Fibroblast of lung (primary cell): ENCODE measurements at regions not wholly inside any gene's neighbourhood (a gene's known extent, or its start where the extent isn't known, plus 50 kb on each side); places are given as distances from the start of the nearest gene placed in this dataset.

ENCODE experiments used
- DNase-seq, 2 donors: peaks; one replicate each; pipeline versions ENCODE4 v3.0.0 to v3.0.0-alpha.2; 2010; ENCODE audit warnings: low read depth in 2 of 2
- H2AFZ ChIP-seq: 2 replicates; pipeline ENCODE4 v1.5.1; 2012; ENCODE audit warnings: low read length, control low read depth, inconsistent platforms
- H3K27ac ChIP-seq: 2 replicates; pipeline ENCODE4 v1.5.1; 2011; ENCODE audit warnings: low read length, control low read depth; ENCODE audit not compliant: insufficient read depth
- H3K27me3 ChIP-seq: 2 replicates; pipeline ENCODE4 v1.5.1; 2011; ENCODE audit warnings: mild to moderate bottlenecking, low read length; ENCODE audit not compliant: control insufficient read depth, insufficient read depth
- H3K36me3 ChIP-seq: 2 replicates; pipeline ENCODE4 v1.5.1; 2011; ENCODE audit warnings: low read length; ENCODE audit not compliant: control insufficient read depth, insufficient read depth
- H3K4me1 ChIP-seq: 2 replicates; pipeline ENCODE4 v1.5.1; 2011; ENCODE audit warnings: low read length; ENCODE audit not compliant: control insufficient read depth, insufficient read depth; ENCODE audit errors: extremely low read depth
- H3K4me2 ChIP-seq: 2 replicates; pipeline ENCODE4 v1.5.1; 2011; ENCODE audit warnings: low read length, control low read depth; ENCODE audit not compliant: insufficient read depth; ENCODE audit errors: extremely low read depth
- H3K4me3 ChIP-seq, 4 experiments: fragments of 200-600 bp in 1 of 4; sonication (generic) in 1 of 4; replicated peaks in 1 of 4; 2 replicates each; pipeline ENCODE4 v1.5.1; 2011 to 2016; ENCODE audit warnings: low read length in 4 of 4, low read depth in 3 of 4, mild to moderate bottlenecking in 3 of 4, control low read depth in 2 of 4, inconsistent platforms in 1 of 4, mixed read lengths in 1 of 4; ENCODE audit not compliant: insufficient read depth in 1 of 4; ENCODE audit errors: control extremely low read depth in 1 of 4
- H3K79me2 ChIP-seq: 2 replicates; pipeline ENCODE4 v1.5.1; 2012; ENCODE audit warnings: mild to moderate bottlenecking, low read length, inconsistent platforms; ENCODE audit not compliant: control insufficient read depth, insufficient read depth
- H3K9ac ChIP-seq: 2 replicates; pipeline ENCODE4 v1.5.1; 2011; ENCODE audit warnings: mild to moderate bottlenecking, low read length, control low read depth; ENCODE audit not compliant: insufficient read depth
- H3K9me3 ChIP-seq: 2 replicates; pipeline ENCODE4 v1.5.1; 2012; ENCODE audit warnings: low read depth, low read length; ENCODE audit not compliant: control insufficient read depth, insufficient read depth
- H4K20me1 ChIP-seq: 2 replicates; pipeline ENCODE4 v1.5.1; 2011; ENCODE audit warnings: low read length; ENCODE audit not compliant: control insufficient read depth, insufficient read depth; ENCODE audit errors: extremely low read depth
- CTCF ChIP-seq, 2 donors: IDR thresholded peaks in 1 of 2; conservative IDR thresholded peaks in 1 of 2; 1 replicate in 1 of 2; 2 replicates in 1 of 2; pipeline ENCODE4 v1.5.1; 2011 to 2012; ENCODE audit warnings: low read length in 2 of 2, control low read depth in 1 of 2, inconsistent platforms in 1 of 2, low read depth in 1 of 2, mild to moderate bottlenecking in 1 of 2
- EZH2 ChIP-seq: IDR thresholded peaks from 2 replicates; pipeline ENCODE4 v1.5.1; 2012; ENCODE audit warnings: low read length, control low read depth, mild to moderate bottlenecking; ENCODE audit errors: missing control alignments

DNA sequence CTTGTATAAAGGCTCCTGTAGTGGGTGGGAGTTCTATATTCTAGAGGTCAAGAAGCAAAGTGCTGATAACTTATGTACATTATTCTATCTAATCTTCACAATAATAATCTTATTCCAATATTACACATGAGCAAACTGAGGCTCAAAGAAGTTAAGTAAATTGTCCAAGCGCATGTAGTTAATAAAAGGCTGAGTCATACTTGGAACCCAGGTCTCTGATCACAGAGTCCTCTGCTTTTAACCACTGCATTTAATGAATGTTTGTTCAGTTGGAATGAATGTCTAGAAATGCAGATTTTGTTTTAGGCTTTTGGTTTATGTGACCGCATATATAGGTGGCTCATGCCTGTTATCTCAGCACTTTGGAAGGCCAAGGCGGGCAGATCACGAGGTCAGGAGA is 88.4 kb upstream of the PAQR3 start:
- DNase-seq, result no peak
- Histone ChIP-seq H3K79me2 (no peaks in the 10 kb centered on the region), H3K4me3 (no peak overlapping the region), H3K9ac (no peak overlapping the region), H4K20me1 (no peaks in the 10 kb centered on the region), H3K4me2 (no peak overlapping the region), H3K27me3 (no peaks in the 10 kb centered on the region), H3K27ac (no peak overlapping the region), H3K9me3 (no peaks in the 10 kb centered on the region), H3K4me1 (no peaks in the 10 kb centered on the region), H3K36me3 (no peaks in the 10 kb centered on the region), H2AFZ (no peak overlapping the region)
- no peak for TF ChIP-seq CTCF (conservative IDR thresholded peaks at IDR 0.05 in 1 of 2, IDR thresholded peaks at IDR 0.05 in 1 of 2; ENCODE audit: low read depth in 1 of 2, low read length in 2 of 2)
- TF ChIP-seq EZH2, result no peak

DNA sequence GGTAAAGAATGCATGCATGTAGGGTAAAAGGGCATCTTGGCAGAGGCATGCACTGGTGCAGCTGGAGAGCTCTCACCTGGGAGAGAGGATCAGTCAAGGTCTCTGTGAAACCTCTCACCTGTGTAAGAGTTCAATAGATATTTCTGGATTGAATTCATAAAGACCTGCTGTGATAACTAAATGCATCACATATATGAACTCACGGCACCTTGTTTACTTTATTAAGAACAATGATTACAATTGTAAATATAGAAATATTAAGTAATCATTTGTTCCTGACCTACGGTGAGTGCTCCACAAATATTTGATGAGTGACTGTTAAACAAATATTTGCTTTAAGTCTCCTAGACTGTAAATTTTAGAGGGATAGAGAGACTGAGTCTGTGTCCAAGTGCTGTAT is 85.9 kb upstream of the PAQR3 start:
- H3K36me3 ChIP-seq, result no peaks in the 10 kb centered on the region
- DNase-seq, result no peak
- no peak overlapping the region for H2AFZ ChIP-seq
- no peak overlapping the region for H3K4me2 ChIP-seq
- no peaks in the 10 kb centered on the region for H3K27me3 ChIP-seq
- H3K79me2 ChIP-seq, result no peaks in the 10 kb centered on the region
- no peak overlapping the region for H3K4me3 ChIP-seq
- no peaks in the 10 kb centered on the region for H4K20me1 ChIP-seq
- H3K4me1 ChIP-seq, result no peaks in the 10 kb centered on the region
- no peaks in the 10 kb centered on the region for H3K9me3 ChIP-seq
- no peak overlapping the region for H3K27ac ChIP-seq
- TF ChIP-seq EZH2 (no peak), CTCF (conservative IDR thresholded peaks at IDR 0.05 in 1 of 2, IDR thresholded peaks at IDR 0.05 in 1 of 2; ENCODE audit: low read depth in 1 of 2, low read length in 2 of 2) (no peak)
- no peak overlapping the region for H3K9ac ChIP-seq

- H4K20me1 ChIP-seq, result no peaks in the 10 kb centered on the region
- no peaks in the 10 kb centered on the region for H3K9me3 ChIP-seq
- no peak overlapping the region for H3K27ac ChIP-seq
- H2AFZ ChIP-seq, result no peak overlapping the region
- H3K9ac ChIP-seq, result no peak overlapping the region
- no peak overlapping the region for H3K4me2 ChIP-seq
- no peaks in the 10 kb centered on the region for H3K36me3 ChIP-seq
- TF ChIP-seq EZH2, result no peak
- no peak for TF ChIP-seq CTCF (conservative IDR thresholded peaks at IDR 0.05 in 1 of 2, IDR thresholded peaks at IDR 0.05 in 1 of 2; ENCODE audit: low read depth in 1 of 2, low read length in 2 of 2)
- no peak overlapping the region for H3K4me3 ChIP-seq
- DNase-seq, result no peak
- H3K4me1 ChIP-seq, result no peaks in the 10 kb centered on the region
- no peaks in the 10 kb centered on the region for H3K27me3 ChIP-seq
- H3K79me2 ChIP-seq, result no peaks in the 10 kb centered on the region
Measured at GRCh38 chr4:79023799-79024770, 84.8 kb upstream of the PAQR3 start.
